ENCODE measurements at regions not wholly inside any gene's neighbourhood (a gene's known extent, or its start where the extent isn't known, plus 50 kb on each side); places are given as distances from the start of the nearest gene placed in this dataset.

DNA sequence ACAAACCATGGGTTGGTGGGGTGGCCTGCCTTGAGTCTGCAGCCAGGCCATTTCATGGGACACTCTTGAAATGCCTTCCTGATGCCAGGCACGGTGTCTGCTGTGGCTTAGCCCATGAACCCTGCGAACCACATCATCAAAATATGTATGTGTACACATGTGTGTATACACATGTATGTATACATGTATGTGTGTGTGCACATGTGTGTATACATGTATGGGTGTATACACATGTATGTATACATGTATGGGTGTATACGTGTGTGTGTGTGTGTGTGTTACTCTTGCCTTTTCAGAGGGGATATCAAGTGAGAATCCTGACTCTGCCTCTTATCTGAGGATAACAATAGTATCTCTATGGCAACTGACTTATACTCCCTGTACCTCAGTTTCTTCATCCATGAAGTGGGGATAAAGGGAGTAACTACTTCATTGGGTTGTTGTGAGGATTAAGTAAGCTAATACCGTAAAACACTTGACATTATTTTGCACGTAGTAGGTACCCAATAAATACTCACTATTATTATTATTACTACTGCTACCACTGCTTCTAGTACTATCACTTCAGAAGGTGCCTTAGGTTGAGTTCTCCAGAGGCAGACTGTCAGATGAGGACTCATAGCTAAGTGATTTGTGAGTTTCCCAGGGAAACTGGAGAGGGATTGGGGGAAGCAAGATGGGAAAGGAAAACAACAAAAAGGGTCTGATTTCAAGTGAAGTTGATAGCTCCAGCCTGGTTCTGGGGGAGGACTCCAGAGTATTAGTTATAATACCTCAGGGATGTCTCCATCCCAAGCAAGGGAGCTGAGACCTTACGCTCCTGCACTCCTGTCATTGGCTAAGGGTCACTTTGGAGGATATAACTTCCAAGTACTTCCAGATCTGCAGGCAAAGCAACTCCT, 110.5 kb downstream of the VEGFA start:
- Histone ChIP-seq H3K9me2 (replicated peaks; ENCODE audit: insufficient read depth, low read length) (no peaks in the 10 kb centered on the region), H3K9me3 (ENCODE audit: insufficient read depth, low read length) (no peaks in the 10 kb centered on the region), H3K9ac (ENCODE audit: low read length) (no peak overlapping the region), H4K20me1 (ENCODE audit: low read depth, low read length) (no peaks in the 10 kb centered on the region), H3K27me3 (ENCODE audit: low read length) (no peaks in the 10 kb centered on the region), H3K79me2 (ENCODE audit: insufficient read depth, low read length) (no peaks in the 10 kb centered on the region), H3F3A (ENCODE audit: insufficient read depth) (no peaks in the 10 kb centered on the region), H3K4me2 (ENCODE audit: low read depth, low read length, poor library complexity, severe bottlenecking) (no peak overlapping the region), H3K4me3 (ENCODE audit: insufficient read depth, low read length, poor library complexity, severe bottlenecking) (no peak overlapping the region), H3K36me3 (ENCODE audit: low read length) (no peaks in the 10 kb centered on the region), H2AFZ (ENCODE audit: low read depth, low read length, severe bottlenecking) (no peak overlapping the region), H3K27ac (ENCODE audit: low read depth, low read length) (no peak overlapping the region)
- TF ChIP-seq, protein P1, sequence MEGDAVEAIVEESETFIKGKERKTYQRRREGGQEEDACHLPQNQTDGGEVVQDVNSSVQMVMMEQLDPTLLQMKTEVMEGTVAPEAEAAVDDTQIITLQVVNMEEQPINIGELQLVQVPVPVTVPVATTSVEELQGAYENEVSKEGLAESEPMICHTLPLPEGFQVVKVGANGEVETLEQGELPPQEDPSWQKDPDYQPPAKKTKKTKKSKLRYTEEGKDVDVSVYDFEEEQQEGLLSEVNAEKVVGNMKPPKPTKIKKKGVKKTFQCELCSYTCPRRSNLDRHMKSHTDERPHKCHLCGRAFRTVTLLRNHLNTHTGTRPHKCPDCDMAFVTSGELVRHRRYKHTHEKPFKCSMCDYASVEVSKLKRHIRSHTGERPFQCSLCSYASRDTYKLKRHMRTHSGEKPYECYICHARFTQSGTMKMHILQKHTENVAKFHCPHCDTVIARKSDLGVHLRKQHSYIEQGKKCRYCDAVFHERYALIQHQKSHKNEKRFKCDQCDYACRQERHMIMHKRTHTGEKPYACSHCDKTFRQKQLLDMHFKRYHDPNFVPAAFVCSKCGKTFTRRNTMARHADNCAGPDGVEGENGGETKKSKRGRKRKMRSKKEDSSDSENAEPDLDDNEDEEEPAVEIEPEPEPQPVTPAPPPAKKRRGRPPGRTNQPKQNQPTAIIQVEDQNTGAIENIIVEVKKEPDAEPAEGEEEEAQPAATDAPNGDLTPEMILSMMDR (IDR thresholded peaks at IDR 0.05; ENCODE audit: insufficient read depth, low read length, poor library complexity, severe bottlenecking): no peak
- TF ChIP-seq EZH2phosphoT487 (conservative IDR thresholded peaks at IDR 0.05; ENCODE audit: low read length): no peak

DNA sequence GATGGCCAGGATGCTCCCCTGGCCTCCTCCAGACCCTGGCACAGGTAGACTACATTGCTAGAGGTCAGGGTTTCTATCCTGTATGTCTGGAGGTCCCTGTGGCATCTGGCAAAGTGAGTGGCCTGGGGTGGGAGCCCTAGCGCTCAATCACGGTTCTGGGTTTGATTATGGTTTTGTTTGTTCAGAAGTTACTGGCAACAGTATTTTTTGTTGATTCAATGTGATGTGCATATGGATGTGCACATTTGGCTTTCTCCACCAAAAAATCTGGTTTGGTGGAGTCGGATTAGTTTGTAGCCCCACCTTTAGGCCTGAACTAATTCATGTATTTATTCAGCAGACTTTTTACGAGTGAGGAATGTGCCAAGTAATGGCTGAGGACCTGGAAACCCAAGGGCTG, 109.7 kb downstream of the VEGFA start:
- H3K9me2 ChIP-seq (replicated peaks; ENCODE audit: insufficient read depth, low read length): no peaks in the 10 kb centered on the region
- TF ChIP-seq EZH2phosphoT487 (conservative IDR thresholded peaks at IDR 0.05; ENCODE audit: low read length): no peak
- TF ChIP-seq, protein P1 (IDR thresholded peaks at IDR 0.05; ENCODE audit: insufficient read depth, low read length, poor library complexity, severe bottlenecking): no peak
- no peaks in the 10 kb centered on the region for H3K36me3 ChIP-seq (ENCODE audit: low read length)
- H3K27ac ChIP-seq (ENCODE audit: low read depth, low read length): no peak overlapping the region
- no peak overlapping the region for H3K4me3 ChIP-seq (ENCODE audit: insufficient read depth, low read length, poor library complexity, severe bottlenecking)
- H2AFZ ChIP-seq (ENCODE audit: low read depth, low read length, severe bottlenecking): no peak overlapping the region
- no peaks in the 10 kb centered on the region for H3K79me2 ChIP-seq (ENCODE audit: insufficient read depth, low read length)
- no peaks in the 10 kb centered on the region for H3F3A ChIP-seq (ENCODE audit: insufficient read depth)
- no peak overlapping the region for H3K4me2 ChIP-seq (ENCODE audit: low read depth, low read length, poor library complexity, severe bottlenecking)
- H3K9ac ChIP-seq (ENCODE audit: low read length): no peak overlapping the region
- H3K9me3 ChIP-seq (ENCODE audit: insufficient read depth, low read length): no peaks in the 10 kb centered on the region
- H3K27me3 ChIP-seq (ENCODE audit: low read length): no peaks in the 10 kb centered on the region
- no peaks in the 10 kb centered on the region for H4K20me1 ChIP-seq (ENCODE audit: low read depth, low read length)

DNA sequence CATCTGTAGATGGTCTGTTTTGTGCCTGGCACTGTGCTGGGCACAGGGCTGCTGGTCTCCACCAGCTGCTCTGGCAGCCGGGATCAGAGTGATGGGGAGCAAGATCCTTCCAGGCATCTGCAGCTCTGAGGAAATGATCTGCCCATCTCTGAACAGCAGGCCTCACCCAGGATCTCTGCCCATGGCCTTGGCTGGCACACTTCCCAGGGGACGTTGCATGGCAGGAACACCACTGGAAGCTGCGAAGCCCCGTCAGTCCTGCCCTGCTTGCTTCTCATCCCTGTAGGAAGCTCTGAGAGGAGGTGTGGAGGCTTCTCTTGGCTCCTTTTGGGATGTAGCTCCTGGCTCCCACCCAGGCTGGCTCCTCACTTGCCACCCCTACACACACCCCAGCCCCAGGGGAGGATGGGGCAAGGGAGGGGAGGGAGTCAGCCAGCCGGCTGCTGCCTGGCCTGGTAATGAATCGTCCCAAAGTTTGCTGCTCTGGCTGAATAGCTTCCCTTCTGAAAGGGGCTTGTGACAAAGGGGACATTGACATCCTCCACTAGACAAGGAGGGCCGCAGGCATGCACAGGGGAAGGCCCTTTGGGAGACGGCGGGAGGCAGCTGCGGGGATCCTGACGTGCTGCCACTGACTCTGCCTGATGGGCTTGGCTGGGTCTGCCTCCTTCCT, 108.9 kb downstream of the VEGFA start:
- no peaks in the 10 kb centered on the region for H4K20me1 ChIP-seq (ENCODE audit: low read depth, low read length)
- no peak overlapping the region for H3K27ac ChIP-seq (ENCODE audit: low read depth, low read length)
- no peak overlapping the region for H3K4me2 ChIP-seq (ENCODE audit: low read depth, low read length, poor library complexity, severe bottlenecking)
- no peak overlapping the region for H2AFZ ChIP-seq (ENCODE audit: low read depth, low read length, severe bottlenecking)
- H3K79me2 ChIP-seq (ENCODE audit: insufficient read depth, low read length): no peaks in the 10 kb centered on the region
- no peaks in the 10 kb centered on the region for H3K27me3 ChIP-seq (ENCODE audit: low read length)
- no peaks in the 10 kb centered on the region for H3K36me3 ChIP-seq (ENCODE audit: low read length)
- H3K9me3 ChIP-seq (ENCODE audit: insufficient read depth, low read length): no peaks in the 10 kb centered on the region
- H3K9ac ChIP-seq (ENCODE audit: low read length): no peak overlapping the region
- no peaks in the 10 kb centered on the region for H3K9me2 ChIP-seq (replicated peaks; ENCODE audit: insufficient read depth, low read length)
- H3K4me3 ChIP-seq (ENCODE audit: insufficient read depth, low read length, poor library complexity, severe bottlenecking): no peak overlapping the region
- no peaks in the 10 kb centered on the region for H3F3A ChIP-seq (ENCODE audit: insufficient read depth)
- TF ChIP-seq, protein P1 (IDR thresholded peaks at IDR 0.05; ENCODE audit: insufficient read depth, low read length, poor library complexity, severe bottlenecking): no peak
- TF ChIP-seq EZH2phosphoT487 (conservative IDR thresholded peaks at IDR 0.05; ENCODE audit: low read length): no peak

All from SU-DHL-6 (cell line).